ENCODE measurements at regions not wholly inside any gene's neighbourhood (a gene's known extent, or its start where the extent isn't known, plus 50 kb on each side); places are given as distances from the start of the nearest gene placed in this dataset.

DNA sequence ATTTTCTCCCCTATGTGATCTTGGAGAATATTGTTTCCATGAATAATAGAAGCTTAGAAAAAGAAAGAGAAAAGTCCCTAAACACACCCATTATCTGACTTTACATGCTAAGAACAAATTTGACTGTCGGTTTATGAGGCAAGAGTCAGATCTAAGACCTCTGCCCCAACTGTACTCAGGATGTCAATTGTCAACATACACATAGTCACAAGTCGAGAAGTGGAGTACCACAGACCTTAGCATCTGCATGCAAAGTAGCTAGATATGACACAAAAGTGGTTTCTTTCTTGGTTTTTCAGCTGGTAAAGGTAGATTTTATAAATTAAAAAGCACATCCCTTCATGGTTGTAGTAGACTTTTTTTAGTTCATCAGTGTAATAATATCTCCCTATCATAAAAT, 97.2 kb upstream of the DPYD start:
- FAIRE-seq = no peak

DNA sequence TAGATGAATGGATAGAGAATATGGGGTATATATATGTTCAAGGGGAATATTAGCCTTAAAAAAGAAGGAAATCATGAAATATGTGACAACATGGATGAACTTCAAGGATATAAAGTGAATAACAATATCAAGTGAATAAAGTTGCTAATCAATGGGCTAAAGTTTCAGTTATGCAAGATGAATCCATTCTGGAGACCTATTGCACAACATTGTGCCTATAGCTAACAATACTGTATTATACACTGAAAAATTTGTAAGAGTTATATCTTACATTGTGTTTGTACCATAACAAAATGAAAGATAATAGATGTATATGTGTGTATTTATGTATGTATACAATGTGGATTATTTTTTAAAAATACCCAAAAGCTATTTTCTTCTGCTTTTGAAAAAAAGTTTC, 96.3 kb upstream of the DPYD start:
- FAIRE-seq = no peak

DNA sequence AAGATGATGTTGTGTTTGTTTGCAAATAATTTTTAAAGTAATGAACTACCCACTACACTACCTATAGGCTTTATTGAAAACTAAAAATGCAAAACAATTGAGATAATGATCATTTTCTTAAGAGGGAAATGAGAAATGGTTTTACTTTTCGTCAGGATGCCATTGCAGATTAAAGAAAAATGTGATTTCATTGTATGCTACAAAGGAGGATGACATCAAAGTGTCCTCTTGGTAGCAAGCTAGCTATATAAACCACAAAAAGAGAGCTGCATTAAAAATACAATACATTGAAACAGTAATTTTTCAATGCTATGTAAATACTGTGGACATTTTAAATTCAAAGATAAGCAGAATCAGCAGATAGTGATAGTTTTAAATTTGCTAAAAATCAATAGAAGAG, 87.5 kb upstream of the DPYD start:
- no peak for FAIRE-seq

DNA sequence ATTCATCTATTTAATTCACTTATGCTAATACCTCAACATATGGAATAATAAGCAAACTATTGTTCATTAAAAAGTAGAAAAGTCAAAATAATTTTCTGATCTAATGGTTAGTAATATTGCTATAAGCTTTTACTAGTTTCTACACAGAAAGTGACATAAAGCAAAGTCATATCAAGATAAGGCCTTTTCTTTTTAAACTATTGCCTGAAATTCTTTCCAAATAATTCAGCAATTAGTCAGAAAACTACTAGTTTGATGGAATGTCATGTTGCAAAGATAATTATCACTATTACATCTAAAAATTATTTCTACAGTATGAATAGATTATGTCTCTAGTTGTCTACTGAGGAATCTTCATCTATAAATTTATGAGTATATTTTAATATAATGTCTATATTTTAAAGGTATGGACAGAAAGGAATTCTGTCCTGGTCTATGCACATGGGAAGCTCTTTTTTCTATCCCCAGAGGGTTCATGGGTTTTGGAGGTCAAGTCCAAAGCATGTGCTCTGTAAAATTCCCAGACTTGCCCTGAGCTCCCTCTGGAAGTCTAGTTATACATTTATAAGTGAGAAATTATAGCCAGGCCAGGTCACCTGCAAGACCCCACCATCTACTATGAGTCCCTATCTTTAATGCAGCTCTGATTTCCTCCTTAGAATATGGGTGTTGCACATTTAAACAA, 84.6 kb upstream of the DPYD start:
- no peak for FAIRE-seq

DNA sequence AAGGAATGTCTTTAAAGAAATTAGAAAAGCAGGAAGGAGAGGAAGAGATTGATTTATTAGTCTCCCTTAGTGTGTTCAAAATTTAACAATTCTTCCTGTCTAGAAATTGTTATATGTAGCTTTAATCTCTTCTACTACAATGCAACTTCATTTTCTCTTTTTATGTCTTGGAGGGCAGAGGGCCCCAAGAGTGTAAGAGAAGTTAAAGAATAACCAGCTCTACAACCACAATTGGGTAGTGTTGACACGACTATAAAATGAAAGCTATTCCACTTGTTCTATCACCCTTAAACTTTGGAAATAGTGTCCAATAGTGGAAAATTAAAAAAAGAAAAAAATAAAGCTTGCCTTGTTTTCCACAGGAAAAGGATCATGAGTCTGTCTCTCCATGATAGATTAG, 82.6 kb upstream of the DPYD start:
- no peak for FAIRE-seq

DNA sequence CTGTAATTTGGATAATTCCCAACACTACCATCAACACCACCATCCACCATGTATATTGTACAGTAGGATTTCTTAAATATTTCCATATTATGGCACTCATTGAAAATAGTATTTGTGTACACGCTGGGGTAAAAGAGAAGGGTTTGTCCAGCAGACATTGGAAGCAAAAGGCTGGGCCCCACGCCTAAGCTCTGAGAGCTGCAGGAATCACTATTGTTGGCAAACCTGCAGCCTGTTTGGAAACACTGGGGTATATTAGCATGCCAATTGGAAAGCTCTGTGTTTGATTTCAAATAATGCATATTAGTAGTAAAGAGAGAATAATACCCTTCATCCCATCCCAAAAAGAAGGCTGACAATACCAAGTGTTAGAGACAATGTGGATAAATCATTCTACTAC, 81.5 kb upstream of the DPYD start:
- FAIRE-seq = no peak

DNA sequence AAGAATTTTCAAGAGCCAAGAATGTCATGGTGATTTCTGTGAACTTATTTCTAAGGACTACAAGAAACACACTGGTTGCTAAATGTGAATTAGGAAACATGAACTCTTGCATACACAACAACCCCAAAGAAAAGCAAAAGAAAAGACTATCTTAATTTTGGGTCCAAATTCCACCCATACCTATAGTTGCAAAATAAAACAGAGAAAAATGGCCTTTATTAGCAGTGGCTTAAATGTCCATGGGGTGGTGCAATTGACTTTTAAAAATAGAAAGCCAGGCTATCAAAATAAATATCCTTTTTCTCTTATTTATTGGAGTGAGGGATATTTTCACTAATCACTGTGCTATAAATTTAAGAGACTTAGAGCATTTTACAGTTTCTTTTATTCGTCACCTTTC, 80.9 kb upstream of the DPYD start:
- FAIRE-seq = no peak

DNA sequence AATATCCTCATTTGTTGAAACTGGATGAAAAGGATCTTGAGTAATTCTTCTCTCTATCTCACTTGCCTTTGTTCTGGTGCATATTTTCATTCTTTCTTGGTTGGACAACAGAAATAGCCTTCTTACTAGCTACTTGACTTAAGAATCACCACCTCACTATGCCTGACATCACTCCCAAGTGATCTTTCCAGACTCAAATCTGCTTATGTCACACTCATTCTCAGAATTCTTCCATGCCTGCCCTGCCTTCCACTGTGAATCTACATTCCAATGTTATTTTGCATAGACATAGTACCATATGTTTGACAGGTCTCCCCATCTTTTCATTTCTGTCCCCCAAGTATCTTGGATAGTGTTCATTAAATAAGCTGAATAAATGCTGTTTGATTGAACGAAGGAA, 78.5 kb upstream of the DPYD start:
- FAIRE-seq = no peak

DNA sequence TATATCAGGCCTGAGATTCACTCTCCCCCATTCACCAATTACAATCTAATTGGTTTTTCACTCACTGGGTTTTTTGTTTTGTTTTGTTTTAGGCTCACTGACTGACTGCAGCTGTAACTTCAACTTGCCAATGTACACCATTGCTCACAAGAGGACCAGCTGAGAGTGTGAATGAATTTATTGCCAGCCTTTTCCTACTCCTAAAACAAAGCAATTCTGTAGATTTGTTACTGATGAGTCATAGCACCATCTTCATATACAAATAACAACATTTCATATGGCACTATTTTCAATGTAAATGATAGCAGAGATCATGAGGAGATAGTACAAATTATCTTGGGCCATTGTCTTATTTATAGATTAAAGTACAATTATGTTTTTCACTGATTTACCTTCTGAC, 76.0 kb upstream of the DPYD start:
- FAIRE-seq = no peak

DNA sequence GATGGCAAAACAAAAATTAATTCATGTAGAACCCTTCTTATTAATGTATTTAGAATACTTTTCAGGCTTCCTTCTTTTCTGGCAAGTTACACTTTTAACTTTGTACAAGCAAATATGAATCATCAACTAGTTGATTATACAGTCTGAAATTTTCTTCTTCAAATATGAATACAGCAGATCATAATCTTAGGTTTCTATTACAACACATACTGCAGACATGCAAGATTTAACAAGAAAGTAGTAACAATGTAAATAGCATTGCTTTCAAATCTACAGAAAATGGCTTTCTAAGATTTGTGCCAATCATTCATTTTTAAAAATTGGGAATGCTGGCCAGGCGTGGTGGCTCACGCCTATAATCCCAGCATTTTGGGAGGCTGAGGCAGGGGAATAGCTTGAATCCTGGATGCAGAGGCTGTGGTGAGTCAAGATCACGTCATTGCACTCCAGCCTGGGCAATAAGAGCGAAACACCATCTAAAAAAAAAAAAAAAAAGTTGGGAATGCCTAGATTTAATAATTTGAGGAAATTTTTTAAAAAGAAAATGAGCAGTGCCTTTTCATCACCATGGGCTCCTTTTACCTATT, 68.4 kb upstream of the DPYD start:
- FAIRE-seq = no peak

DNA sequence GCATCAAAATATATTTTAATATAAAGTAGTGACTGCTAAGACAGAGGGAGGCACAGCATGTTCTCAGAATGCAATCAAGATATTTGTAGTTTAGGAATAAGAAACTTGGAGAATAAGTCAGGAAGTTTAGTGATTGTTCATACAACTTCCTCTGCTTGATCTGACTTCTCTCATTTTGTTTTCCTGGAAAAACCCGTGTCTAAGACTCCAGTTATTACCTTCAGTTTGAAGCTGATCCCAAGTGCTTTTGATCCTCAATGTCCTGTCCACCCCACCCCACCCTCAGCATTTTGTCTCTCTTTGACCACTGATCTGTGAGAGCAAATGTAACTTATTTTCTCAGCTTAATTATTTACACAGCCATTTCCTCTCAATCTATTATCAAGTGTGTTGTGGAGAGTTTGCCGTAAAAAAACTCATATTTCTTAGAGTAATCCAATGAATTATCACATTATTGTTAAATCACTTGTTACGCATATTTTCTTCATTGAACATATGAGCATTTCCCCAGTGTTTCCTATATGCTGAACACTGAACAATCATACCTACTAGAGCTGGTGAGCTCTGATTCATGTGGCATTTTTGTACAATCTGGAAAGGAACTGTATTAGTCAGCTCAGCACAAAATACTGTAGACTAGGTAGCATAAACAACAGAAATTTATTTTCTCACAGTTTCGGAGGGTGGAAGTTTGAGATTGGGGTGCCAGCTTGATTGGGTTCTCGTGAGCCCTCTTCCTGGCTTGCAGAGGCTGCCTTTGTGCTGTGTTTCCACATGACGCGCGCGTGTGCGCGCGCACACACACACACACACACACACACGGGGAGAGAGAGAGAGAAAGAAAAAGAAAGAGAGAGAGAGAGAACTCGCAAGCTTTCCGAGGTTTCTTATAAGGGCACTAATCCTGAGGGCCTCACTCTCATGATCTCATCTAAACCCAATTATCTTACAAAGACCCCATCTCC, 65.5 kb upstream of the DPYD start:
- FAIRE-seq = no peak

DNA sequence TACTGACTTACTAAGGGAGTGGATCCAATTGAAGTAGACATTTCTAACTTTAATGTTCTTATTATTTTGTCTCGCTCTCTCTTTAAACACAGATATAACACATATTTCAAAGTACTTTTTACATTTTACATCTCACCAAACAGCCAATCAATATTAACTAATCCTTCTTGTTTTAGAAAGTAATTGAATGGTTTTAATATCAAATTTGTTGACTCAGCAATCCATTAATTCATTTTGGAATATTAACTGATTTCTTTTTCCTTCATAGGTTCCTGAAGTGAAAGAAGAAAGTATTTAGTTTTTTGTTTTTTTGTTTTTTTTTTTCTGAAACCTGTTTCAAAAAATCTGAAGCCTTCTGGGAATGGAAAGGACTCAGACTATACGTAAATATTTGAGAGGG, 62.3 kb upstream of the DPYD start:
- no peak for FAIRE-seq

DNA sequence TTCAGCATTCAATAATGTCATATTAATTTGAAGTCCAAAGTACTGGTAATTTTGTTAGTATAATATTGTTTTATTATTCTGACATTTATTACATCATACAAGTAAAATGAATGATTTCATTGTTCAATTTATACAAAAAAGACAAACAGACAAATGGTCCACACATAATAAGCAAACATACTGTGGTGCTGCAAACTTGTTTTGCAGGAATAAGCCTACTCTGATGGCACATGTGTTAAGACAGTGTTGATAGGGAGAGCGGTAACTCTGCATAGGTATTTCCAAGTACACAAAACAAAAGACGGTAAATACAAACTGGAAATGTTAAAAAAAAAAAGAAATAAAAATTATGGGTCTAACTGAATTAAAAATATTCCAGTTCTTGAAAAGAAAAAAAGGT, 59.7 kb upstream of the DPYD start:
- no peak for FAIRE-seq

DNA sequence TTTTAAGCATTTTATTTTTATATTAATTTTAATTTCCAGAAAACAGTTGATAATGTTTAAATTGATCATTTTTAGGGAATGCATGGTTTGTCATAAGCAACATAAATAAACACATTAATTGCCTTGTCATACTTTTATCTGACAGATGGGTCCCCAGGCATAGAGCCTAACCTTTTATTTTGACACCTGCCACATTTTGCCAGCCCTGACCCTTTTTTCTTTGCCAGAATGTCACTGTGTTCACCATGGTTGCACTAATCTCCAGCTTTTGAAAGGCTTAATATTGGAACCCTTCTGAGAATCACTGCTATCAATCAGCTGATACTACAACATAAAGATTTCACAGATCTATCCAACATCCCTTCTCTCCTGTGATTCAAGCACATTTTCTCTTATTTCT, 56.0 kb upstream of the DPYD start:
- no peak for FAIRE-seq
